ENCODE measurements at regions not wholly inside any gene's neighbourhood (a gene's known extent, or its start where the extent isn't known, plus 50 kb on each side); places are given as distances from the start of the nearest gene placed in this dataset.

- Histone ChIP-seq H3K9ac (no peak overlapping the region), H3K27ac (no peak overlapping the region), H3K79me2 (ENCODE audit: insufficient read depth, low read depth) (no peaks in the 10 kb centered on the region), H3K4me1 (ENCODE audit: low read depth, poor library complexity, severe bottlenecking) (no peaks in the 10 kb centered on the region), H3K4me2 (no peak overlapping the region), H3K36me3 (ENCODE audit: insufficient read depth) (no peaks in the 10 kb centered on the region), H3K4me3 (IDR thresholded peaks at IDR 0.05; ENCODE audit: insufficient read depth, low read depth, low read length) (no peak overlapping the region), H3K27me3 (ENCODE audit: insufficient read depth, low read depth) (no peaks in the 10 kb centered on the region), H2AFZ (ENCODE audit: low read depth) (no peak overlapping the region), H4K20me1 (ENCODE audit: insufficient read depth) (no peaks in the 10 kb centered on the region)
- no peak for TF ChIP-seq CTCF (conservative IDR thresholded peaks at IDR 0.05; ENCODE audit: low read depth, low read length)
Observed at GRCh38 chr3:86826292-86826691, 164.7 kb downstream of the VGLL3 start.

GRCh38 chr3:86815880-86816279, 175.1 kb downstream of the VGLL3 start:
- Histone ChIP-seq H3K36me3 (ENCODE audit: insufficient read depth) (no peaks in the 10 kb centered on the region), H4K20me1 (ENCODE audit: insufficient read depth) (no peaks in the 10 kb centered on the region), H3K9ac (no peak overlapping the region), H3K27ac (no peak overlapping the region), H2AFZ (ENCODE audit: low read depth) (no peak overlapping the region), H3K4me1 (ENCODE audit: low read depth, poor library complexity, severe bottlenecking) (no peaks in the 10 kb centered on the region), H3K79me2 (ENCODE audit: insufficient read depth, low read depth) (no peaks in the 10 kb centered on the region), H3K27me3 (ENCODE audit: insufficient read depth, low read depth) (no peaks in the 10 kb centered on the region), H3K4me2 (no peak overlapping the region), H3K4me3 (IDR thresholded peaks at IDR 0.05; ENCODE audit: insufficient read depth, low read depth, low read length) (no peak overlapping the region)
- TF ChIP-seq CTCF (conservative IDR thresholded peaks at IDR 0.05; ENCODE audit: low read depth, low read length), result no peak

GRCh38 chr3:86814918-86815655, 175.9 kb downstream of the VGLL3 start:
- H3K27me3 ChIP-seq (ENCODE audit: insufficient read depth, low read depth), result no peaks in the 10 kb centered on the region
- no peak overlapping the region for H3K9ac ChIP-seq
- H4K20me1 ChIP-seq (ENCODE audit: insufficient read depth), result no peaks in the 10 kb centered on the region
- no peaks in the 10 kb centered on the region for H3K4me1 ChIP-seq (ENCODE audit: low read depth, poor library complexity, severe bottlenecking)
- H3K79me2 ChIP-seq (ENCODE audit: insufficient read depth, low read depth), result no peaks in the 10 kb centered on the region
- H3K4me2 ChIP-seq, result no peak overlapping the region
- TF ChIP-seq CTCF (conservative IDR thresholded peaks at IDR 0.05; ENCODE audit: low read depth, low read length), result no peak
- no peak overlapping the region for H3K4me3 ChIP-seq (IDR thresholded peaks at IDR 0.05; ENCODE audit: insufficient read depth, low read depth, low read length)
- H3K27ac ChIP-seq, result no peak overlapping the region
- H2AFZ ChIP-seq (ENCODE audit: low read depth), result no peak overlapping the region
- H3K36me3 ChIP-seq (ENCODE audit: insufficient read depth), result no peaks in the 10 kb centered on the region

- Histone ChIP-seq H3K27me3 (ENCODE audit: insufficient read depth, low read depth) (no peaks in the 10 kb centered on the region), H3K36me3 (ENCODE audit: insufficient read depth) (no peaks in the 10 kb centered on the region), H3K4me1 (ENCODE audit: low read depth, poor library complexity, severe bottlenecking) (no peaks in the 10 kb centered on the region), H3K4me3 (IDR thresholded peaks at IDR 0.05; ENCODE audit: insufficient read depth, low read depth, low read length) (no peak overlapping the region), H4K20me1 (ENCODE audit: insufficient read depth) (no peaks in the 10 kb centered on the region), H3K4me2 (no peak overlapping the region), H3K79me2 (ENCODE audit: insufficient read depth, low read depth) (no peaks in the 10 kb centered on the region), H2AFZ (ENCODE audit: low read depth) (no peak overlapping the region), H3K27ac (no peak overlapping the region), H3K9ac (no peak overlapping the region)
- no peak for TF ChIP-seq CTCF (conservative IDR thresholded peaks at IDR 0.05; ENCODE audit: low read depth, low read length)
Observed at GRCh38 chr3:86814321-86814720, 176.6 kb downstream of the VGLL3 start.

Measured in KMS-11 (cell line).